Neural progenitor cell (in vitro differentiated cells): ENCODE measurements at regions not wholly inside any gene's neighbourhood (a gene's known extent, or its start where the extent isn't known, plus 50 kb on each side); places are given as distances from the start of the nearest gene placed in this dataset.

Source experiments
- DNase-seq: peaks from one replicate; pipeline ENCODE4 v3.0.0-alpha.2; 2016; ENCODE audit warnings: low spot score
- H2AFZ ChIP-seq: fragments of 200-600 bp; sonication (generic); replicated peaks from 2 replicates; pipeline ENCODE4 v1.6.1; 2016; ENCODE audit warnings: antibody characterized with exemption
- H3F3A ChIP-seq: fragments of 200-600 bp; sonication (generic); 2 replicates; pipeline ENCODE4 v1.6.1; 2016; ENCODE audit warnings: antibody characterized with exemption, low read depth
- H3K27ac ChIP-seq: fragments of 200-600 bp; sonication (generic); 2 replicates; pipeline ENCODE4 v1.5.1; 2016; ENCODE audit warnings: mild to moderate bottlenecking
- H3K27me3 ChIP-seq: fragments of 200-600 bp; sonication (generic); 2 replicates; pipeline ENCODE4 v1.6.1; 2016; ENCODE audit warnings: mild to moderate bottlenecking, moderate library complexity
- H3K36me3 ChIP-seq: fragments of 200-600 bp; sonication (generic); 2 replicates; pipeline ENCODE4 v1.5.1; 2016
- H3K4me1 ChIP-seq: fragments of 200-600 bp; sonication (generic); 2 replicates; pipeline ENCODE4 v1.6.1; 2016; ENCODE audit warnings: mixed run types
- H3K4me2 ChIP-seq: fragments of 200-600 bp; sonication (generic); 2 replicates; pipeline ENCODE4 v1.6.1; 2016
- H3K4me3 ChIP-seq: fragments of 200-600 bp; sonication (generic); 2 replicates; pipeline ENCODE4 v1.5.1; 2016
- H3K79me2 ChIP-seq: fragments of 200-600 bp; sonication (generic); 2 replicates; pipeline ENCODE4 v1.6.1; 2016; ENCODE audit warnings: low read depth
- H3K9ac ChIP-seq: fragments of 200-600 bp; sonication (generic); 2 replicates; pipeline ENCODE4 v1.6.1; 2016
- H3K9me3 ChIP-seq: fragments of 200-600 bp; sonication (generic); 2 replicates; pipeline ENCODE4 v1.5.1; 2016; ENCODE audit warnings: low read depth
- H4K20me1 ChIP-seq: fragments of 200-600 bp; sonication (generic); 2 replicates; pipeline ENCODE4 v1.6.1; 2016; ENCODE audit warnings: low read depth
- H3K27ac Mint-ChIP-seq: 3 replicates; pipeline ENCODE4 v1.8.0; 2021; ENCODE audit warnings: mixed read lengths
- H3K27me3 Mint-ChIP-seq: 2 replicates; pipeline ENCODE4 v1.8.0; 2022; ENCODE audit warnings: low read depth, mild to moderate bottlenecking, inconsistent platforms, moderate library complexity, mixed read lengths; ENCODE audit not compliant: insufficient read depth
- H3K36me3 Mint-ChIP-seq: 3 replicates; pipeline ENCODE4 v1.8.0; 2021; ENCODE audit warnings: mixed read lengths
- H3K4me1 Mint-ChIP-seq: 3 replicates; pipeline ENCODE4 v1.8.0; 2021; ENCODE audit warnings: mixed read lengths
- H3K4me3 Mint-ChIP-seq: 3 replicates; pipeline ENCODE4 v1.8.0; 2021; ENCODE audit warnings: mild to moderate bottlenecking, moderate library complexity, mixed read lengths
- H3K9me3 Mint-ChIP-seq: 3 replicates; pipeline ENCODE4 v1.8.0; 2020; ENCODE audit warnings: mixed read lengths
- CTCF ChIP-seq: fragments of 200-600 bp; sonication (generic); IDR thresholded peaks from 2 replicates; pipeline ENCODE4 v1.5.1; 2017; ENCODE audit warnings: antibody characterized with exemption, mild to moderate bottlenecking
- EZH2 ChIP-seq: fragments of 200-600 bp; sonication (generic); IDR thresholded peaks from 2 replicates; pipeline ENCODE4 v1.6.1; 2017; ENCODE audit warnings: antibody characterized with exemption, mild to moderate bottlenecking, moderate library complexity
- EZH2phosphoT487 ChIP-seq: fragments of 200-600 bp; sonication (generic); IDR thresholded peaks from 2 replicates; pipeline ENCODE4 v1.6.1; 2017; ENCODE audit warnings: antibody characterized with exemption

GRCh38 chr18:53765211-53765610 is 459.3 kb downstream of the MBD2 start:
- H3K27ac Mint-ChIP-seq, result no peak overlapping the region
- no peaks in the 10 kb centered on the region for H3K36me3 ChIP-seq
- no peaks in the 10 kb centered on the region for H3K4me1 Mint-ChIP-seq
- H3K4me1 ChIP-seq, result no peaks in the 10 kb centered on the region
- H3K36me3 Mint-ChIP-seq, result peaks cover 2% of the 10 kb centered on the region
- H3K4me2 ChIP-seq, result no peak overlapping the region
- no peaks in the 10 kb centered on the region for H4K20me1 ChIP-seq
- TF ChIP-seq EZH2phosphoT487 (no peak), EZH2 (no peak), CTCF (no peak)
- no peaks in the 10 kb centered on the region for H3F3A ChIP-seq
- H3K4me3 Mint-ChIP-seq, result no peak overlapping the region
- no peak overlapping the region for H3K27ac ChIP-seq
- H3K9me3 ChIP-seq, result no peaks in the 10 kb centered on the region
- peaks cover 2% of the 10 kb centered on the region for H3K27me3 Mint-ChIP-seq
- H3K9ac ChIP-seq, result no peak overlapping the region
- no peak for DNase-seq
- no peak overlapping the region for H3K4me3 ChIP-seq
- H3K27me3 ChIP-seq, result no peaks in the 10 kb centered on the region
- H2AFZ ChIP-seq, result no peak overlapping the region
- H3K79me2 ChIP-seq, result no peaks in the 10 kb centered on the region
- H3K9me3 Mint-ChIP-seq, result peaks cover 27% of the 10 kb centered on the region

GRCh38 chr18:53764086-53764485 is 460.4 kb downstream of the MBD2 start:
- Histone ChIP-seq H3K27ac (no peak overlapping the region), H3K9ac (no peak overlapping the region), H3K4me2 (no peak overlapping the region), H3K4me1 (no peaks in the 10 kb centered on the region), H2AFZ (no peak overlapping the region), H3K27me3 (no peaks in the 10 kb centered on the region), H3K79me2 (no peaks in the 10 kb centered on the region), H3K9me3 (no peaks in the 10 kb centered on the region), H3F3A (no peaks in the 10 kb centered on the region), H3K4me3 (no peak overlapping the region), H3K36me3 (no peaks in the 10 kb centered on the region), H4K20me1 (no peaks in the 10 kb centered on the region)
- H3K27ac Mint-ChIP-seq, result no peak overlapping the region
- H3K4me3 Mint-ChIP-seq, result no peak overlapping the region
- H3K9me3 Mint-ChIP-seq, result peaks cover 27% of the 10 kb centered on the region
- TF ChIP-seq EZH2phosphoT487 (no peak), CTCF (no peak), EZH2 (no peak)
- H3K27me3 Mint-ChIP-seq, result peaks cover 2% of the 10 kb centered on the region
- DNase-seq, result no peak
- peaks cover 2% of the 10 kb centered on the region for H3K36me3 Mint-ChIP-seq
- no peaks in the 10 kb centered on the region for H3K4me1 Mint-ChIP-seq

GRCh38 chr18:53757328-53757727 is 467.1 kb downstream of the MBD2 start:
- Histone ChIP-seq H3K36me3 (no peaks in the 10 kb centered on the region), H3K9me3 (no peaks in the 10 kb centered on the region), H3K4me1 (peaks cover 32% of the 10 kb centered on the region), H3K27ac (no peak overlapping the region), H3K4me2 (no peak overlapping the region), H3K79me2 (no peaks in the 10 kb centered on the region), H3F3A (no peaks in the 10 kb centered on the region), H3K4me3 (no peak overlapping the region), H3K9ac (no peak overlapping the region), H2AFZ (no peak overlapping the region), H4K20me1 (no peaks in the 10 kb centered on the region), H3K27me3 (no peaks in the 10 kb centered on the region)
- Mint-ChIP-seq H3K4me3 (no peak overlapping the region), H3K27me3 (peaks cover 11% of the 10 kb centered on the region), H3K4me1 (peaks cover 34% of the 10 kb centered on the region), H3K27ac (no peak overlapping the region), H3K36me3 (peaks cover 4% of the 10 kb centered on the region), H3K9me3 (peaks cover 6% of the 10 kb centered on the region)
- TF ChIP-seq EZH2phosphoT487 (no peak), EZH2 (no peak), CTCF (no peak)
- DNase-seq, result no peak

GRCh38 chr18:53756610-53756972 is 467.9 kb downstream of the MBD2 start:
- peaks cover 36% of the 10 kb centered on the region for H3K4me1 Mint-ChIP-seq
- Histone ChIP-seq H4K20me1 (no peaks in the 10 kb centered on the region), H3K9me3 (no peaks in the 10 kb centered on the region), H3F3A (no peaks in the 10 kb centered on the region), H3K79me2 (no peaks in the 10 kb centered on the region), H3K27me3 (no peaks in the 10 kb centered on the region), H3K9ac (no peak overlapping the region), H3K4me2 (no peak overlapping the region), H3K4me1 (peaks cover 34% of the 10 kb centered on the region), H2AFZ (no peak overlapping the region), H3K36me3 (no peaks in the 10 kb centered on the region), H3K27ac (no peak overlapping the region), H3K4me3 (no peak overlapping the region)
- no peak overlapping the region for H3K27ac Mint-ChIP-seq
- H3K4me3 Mint-ChIP-seq, result no peak overlapping the region
- DNase-seq, result no peak
- peaks cover 3% of the 10 kb centered on the region for H3K36me3 Mint-ChIP-seq
- peaks cover 4% of the 10 kb centered on the region for H3K9me3 Mint-ChIP-seq
- TF ChIP-seq CTCF (no peak), EZH2 (no peak), EZH2phosphoT487 (no peak)
- peaks cover 11% of the 10 kb centered on the region for H3K27me3 Mint-ChIP-seq
